HG03460 (cell line): ENCODE measurements at regions not wholly inside any gene's neighbourhood (a gene's known extent, or its start where the extent isn't known, plus 50 kb on each side); places are given as distances from the start of the nearest gene placed in this dataset.

ENCODE experiments used
- ATAC-seq: cut with Tn5 transposase; IDR thresholded peaks from one replicate; pipeline ENCODE4 v1.9.1; 2021; ENCODE audit not compliant: unreplicated experiment

GRCh38 chr9:119420231-119420630 lies 51.0 kb upstream of the BRINP1 start:
- no peak for ATAC-seq
